ENCODE measurements at regions not wholly inside any gene's neighbourhood (a gene's known extent, or its start where the extent isn't known, plus 50 kb on each side); places are given as distances from the start of the nearest gene placed in this dataset.
A peak's percentile ranks its signal among the peaks of the same experiment; 100 is the strongest.

GRCh38 chr11:29200791-29201562, 815.9 kb downstream of the KCNA4 start:
- Histone ChIP-seq H3K4me1 (ENCODE audit: control insufficient read depth, insufficient read depth, low read length) (no peaks in the 10 kb centered on the region), H3K27me3 (replicated peaks; ENCODE audit: control insufficient read depth, insufficient read depth, low read length) (no peaks in the 10 kb centered on the region), H3K36me3 (ENCODE audit: control insufficient read depth, insufficient read depth, low read length, severe bottlenecking) (no peaks in the 10 kb centered on the region), H3K9me3 (ENCODE audit: control insufficient read depth, low read length) (no peaks in the 10 kb centered on the region), H3K9ac (ENCODE audit: low read length) (no peak overlapping the region), H3K4me3 (ENCODE audit: low read length) (no peak overlapping the region)
- no peak for DNase-seq (ENCODE audit: low read depth)

- DNase-seq (ENCODE audit: low read depth) = no peak
- H3K27me3 ChIP-seq (replicated peaks; ENCODE audit: control insufficient read depth, insufficient read depth, low read length) = no peaks in the 10 kb centered on the region
- no peak overlapping the region for H3K4me3 ChIP-seq (ENCODE audit: low read length)
- no peaks in the 10 kb centered on the region for H3K36me3 ChIP-seq (ENCODE audit: control insufficient read depth, insufficient read depth, low read length, severe bottlenecking)
- no peak overlapping the region for H3K9ac ChIP-seq (ENCODE audit: low read length)
- H3K4me1 ChIP-seq (ENCODE audit: control insufficient read depth, insufficient read depth, low read length) = peaks cover 11% of the 10 kb centered on the region
- no peaks in the 10 kb centered on the region for H3K9me3 ChIP-seq (ENCODE audit: control insufficient read depth, low read length)
Observed at GRCh38 chr11:29190313-29190712, 826.5 kb downstream of the KCNA4 start.

- H3K36me3 ChIP-seq (ENCODE audit: control insufficient read depth, insufficient read depth, low read length, severe bottlenecking) = no peaks in the 10 kb centered on the region
- no peak overlapping the region for H3K4me3 ChIP-seq (ENCODE audit: low read length)
- DNase-seq (ENCODE audit: low read depth) = no peak
- H3K27me3 ChIP-seq (replicated peaks; ENCODE audit: control insufficient read depth, insufficient read depth, low read length) = no peaks in the 10 kb centered on the region
- H3K4me1 ChIP-seq (ENCODE audit: control insufficient read depth, insufficient read depth, low read length) = peaks cover 23% of the 10 kb centered on the region
- H3K9me3 ChIP-seq (ENCODE audit: control insufficient read depth, low read length) = no peaks in the 10 kb centered on the region
- H3K9ac ChIP-seq (ENCODE audit: low read length) = no peak overlapping the region
Observed at GRCh38 chr11:29187215-29187614, 829.6 kb downstream of the KCNA4 start.

GRCh38 chr11:29184939-29185890, 831.6 kb downstream of the KCNA4 start:
- H3K4me1 ChIP-seq (ENCODE audit: control insufficient read depth, insufficient read depth, low read length) = peaks cover 23% of the 10 kb centered on the region
- no peaks in the 10 kb centered on the region for H3K27me3 ChIP-seq (replicated peaks; ENCODE audit: control insufficient read depth, insufficient read depth, low read length)
- H3K9me3 ChIP-seq (ENCODE audit: control insufficient read depth, low read length) = no peaks in the 10 kb centered on the region
- DNase-seq (ENCODE audit: low read depth) = peak; percentile 89
- peak overlapping the region; percentile 74 for H3K4me3 ChIP-seq (ENCODE audit: low read length)
- peak overlapping the region; percentile 63 for H3K9ac ChIP-seq (ENCODE audit: low read length)
- no peaks in the 10 kb centered on the region for H3K36me3 ChIP-seq (ENCODE audit: control insufficient read depth, insufficient read depth, low read length, severe bottlenecking)

GRCh38 chr11:29183301-29183700, 833.5 kb downstream of the KCNA4 start:
- Histone ChIP-seq H3K9me3 (ENCODE audit: control insufficient read depth, low read length) (no peaks in the 10 kb centered on the region), H3K4me3 (ENCODE audit: low read length) (no peak overlapping the region), H3K9ac (ENCODE audit: low read length) (no peak overlapping the region), H3K4me1 (ENCODE audit: control insufficient read depth, insufficient read depth, low read length) (peaks cover 23% of the 10 kb centered on the region), H3K36me3 (ENCODE audit: control insufficient read depth, insufficient read depth, low read length, severe bottlenecking) (no peaks in the 10 kb centered on the region), H3K27me3 (replicated peaks; ENCODE audit: control insufficient read depth, insufficient read depth, low read length) (no peaks in the 10 kb centered on the region)
- no peak for DNase-seq (ENCODE audit: low read depth)

- no peaks in the 10 kb centered on the region for H3K36me3 ChIP-seq (ENCODE audit: control insufficient read depth, insufficient read depth, low read length, severe bottlenecking)
- H3K9ac ChIP-seq (ENCODE audit: low read length) = no peak overlapping the region
- DNase-seq (ENCODE audit: low read depth) = peak; percentile 72
- no peaks in the 10 kb centered on the region for H3K4me1 ChIP-seq (ENCODE audit: control insufficient read depth, insufficient read depth, low read length)
- no peak overlapping the region for H3K4me3 ChIP-seq (ENCODE audit: low read length)
- H3K27me3 ChIP-seq (replicated peaks; ENCODE audit: control insufficient read depth, insufficient read depth, low read length) = no peaks in the 10 kb centered on the region
- H3K9me3 ChIP-seq (ENCODE audit: control insufficient read depth, low read length) = no peaks in the 10 kb centered on the region
Observed at GRCh38 chr11:29173660-29174062, 843.2 kb downstream of the KCNA4 start.

- Histone ChIP-seq H3K9me3 (ENCODE audit: control insufficient read depth, low read length) (no peaks in the 10 kb centered on the region), H3K9ac (ENCODE audit: low read length) (no peak overlapping the region), H3K36me3 (ENCODE audit: control insufficient read depth, insufficient read depth, low read length, severe bottlenecking) (no peaks in the 10 kb centered on the region), H3K27me3 (replicated peaks; ENCODE audit: control insufficient read depth, insufficient read depth, low read length) (no peaks in the 10 kb centered on the region), H3K4me3 (ENCODE audit: low read length) (no peak overlapping the region), H3K4me1 (ENCODE audit: control insufficient read depth, insufficient read depth, low read length) (no peaks in the 10 kb centered on the region)
- DNase-seq (ENCODE audit: low read depth) = no peak
Observed at GRCh38 chr11:29171360-29171950, 845.4 kb downstream of the KCNA4 start.

- peaks cover 5% of the 10 kb centered on the region for H3K4me1 ChIP-seq (ENCODE audit: control insufficient read depth, insufficient read depth, low read length)
- H3K4me3 ChIP-seq (ENCODE audit: low read length) = no peak overlapping the region
- no peaks in the 10 kb centered on the region for H3K27me3 ChIP-seq (replicated peaks; ENCODE audit: control insufficient read depth, insufficient read depth, low read length)
- no peaks in the 10 kb centered on the region for H3K9me3 ChIP-seq (ENCODE audit: control insufficient read depth, low read length)
- H3K36me3 ChIP-seq (ENCODE audit: control insufficient read depth, insufficient read depth, low read length, severe bottlenecking) = no peaks in the 10 kb centered on the region
- no peak overlapping the region for H3K9ac ChIP-seq (ENCODE audit: low read length)
- no peak for DNase-seq (ENCODE audit: low read depth)
Observed at GRCh38 chr11:29166306-29166705, 850.5 kb downstream of the KCNA4 start.

GRCh38 chr11:29163231-29163630, 853.6 kb downstream of the KCNA4 start:
- Histone ChIP-seq H3K9me3 (ENCODE audit: control insufficient read depth, low read length) (no peaks in the 10 kb centered on the region), H3K27me3 (replicated peaks; ENCODE audit: control insufficient read depth, insufficient read depth, low read length) (no peaks in the 10 kb centered on the region), H3K36me3 (ENCODE audit: control insufficient read depth, insufficient read depth, low read length, severe bottlenecking) (no peaks in the 10 kb centered on the region), H3K4me1 (ENCODE audit: control insufficient read depth, insufficient read depth, low read length) (peaks cover 5% of the 10 kb centered on the region), H3K9ac (ENCODE audit: low read length) (no peak overlapping the region), H3K4me3 (ENCODE audit: low read length) (no peak overlapping the region)
- no peak for DNase-seq (ENCODE audit: low read depth)

GRCh38 chr11:29162491-29162890, 854.3 kb downstream of the KCNA4 start:
- Histone ChIP-seq H3K36me3 (ENCODE audit: control insufficient read depth, insufficient read depth, low read length, severe bottlenecking) (no peaks in the 10 kb centered on the region), H3K27me3 (replicated peaks; ENCODE audit: control insufficient read depth, insufficient read depth, low read length) (no peaks in the 10 kb centered on the region), H3K4me3 (ENCODE audit: low read length) (no peak overlapping the region), H3K4me1 (ENCODE audit: control insufficient read depth, insufficient read depth, low read length) (peaks cover 5% of the 10 kb centered on the region), H3K9ac (ENCODE audit: low read length) (no peak overlapping the region), H3K9me3 (ENCODE audit: control insufficient read depth, low read length) (no peaks in the 10 kb centered on the region)
- peak; percentile 57 for DNase-seq (ENCODE audit: low read depth)

GRCh38 chr11:29161191-29161590, 855.6 kb downstream of the KCNA4 start:
- Histone ChIP-seq H3K4me3 (ENCODE audit: low read length) (no peak overlapping the region), H3K9ac (ENCODE audit: low read length) (no peak overlapping the region), H3K9me3 (ENCODE audit: control insufficient read depth, low read length) (no peaks in the 10 kb centered on the region), H3K36me3 (ENCODE audit: control insufficient read depth, insufficient read depth, low read length, severe bottlenecking) (no peaks in the 10 kb centered on the region), H3K4me1 (ENCODE audit: control insufficient read depth, insufficient read depth, low read length) (peaks cover 5% of the 10 kb centered on the region), H3K27me3 (replicated peaks; ENCODE audit: control insufficient read depth, insufficient read depth, low read length) (no peaks in the 10 kb centered on the region)
- peak; percentile 32 for DNase-seq (ENCODE audit: low read depth)
